NCI-H82 treated with DMSO at 0.1 percent for 48 hours (cell line): ENCODE measurements at regions not wholly inside any gene's neighbourhood (a gene's known extent, or its start where the extent isn't known, plus 50 kb on each side); places are given as distances from the start of the nearest gene placed in this dataset.

Experiments
- DNase-seq: peaks from one replicate; lab custom pipeline; 2025; ENCODE audit not compliant: unreplicated experiment; lab: John Stamatoyannopoulos, UW

GRCh38 chr4:182093935-182094334, 149.3 kb upstream of the TENM3 start:
- no peak for DNase-seq

GRCh38 chr4:182101618-182102017, 141.6 kb upstream of the TENM3 start:
- DNase-seq, result no peak

DNA sequence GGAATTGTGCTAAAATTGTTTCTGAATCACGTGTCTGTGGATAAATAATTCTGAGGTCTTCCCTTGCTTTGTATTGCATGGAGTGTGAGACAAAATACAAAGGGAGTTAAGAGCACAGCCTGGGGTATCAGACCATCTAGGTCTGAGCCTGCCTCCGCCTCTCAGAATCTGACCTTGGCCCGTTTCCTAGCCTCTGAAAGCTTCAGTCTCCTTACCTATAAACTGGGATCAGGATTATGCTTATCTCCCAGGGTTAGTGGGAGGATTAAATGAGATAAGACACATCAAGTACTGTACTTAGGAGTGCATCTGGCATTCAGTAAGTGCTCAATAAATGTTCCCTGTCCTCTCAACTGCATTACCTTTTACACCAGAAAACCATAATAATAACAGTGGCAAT, 140.6 kb upstream of the TENM3 start:
- DNase-seq, result no peak

DNA sequence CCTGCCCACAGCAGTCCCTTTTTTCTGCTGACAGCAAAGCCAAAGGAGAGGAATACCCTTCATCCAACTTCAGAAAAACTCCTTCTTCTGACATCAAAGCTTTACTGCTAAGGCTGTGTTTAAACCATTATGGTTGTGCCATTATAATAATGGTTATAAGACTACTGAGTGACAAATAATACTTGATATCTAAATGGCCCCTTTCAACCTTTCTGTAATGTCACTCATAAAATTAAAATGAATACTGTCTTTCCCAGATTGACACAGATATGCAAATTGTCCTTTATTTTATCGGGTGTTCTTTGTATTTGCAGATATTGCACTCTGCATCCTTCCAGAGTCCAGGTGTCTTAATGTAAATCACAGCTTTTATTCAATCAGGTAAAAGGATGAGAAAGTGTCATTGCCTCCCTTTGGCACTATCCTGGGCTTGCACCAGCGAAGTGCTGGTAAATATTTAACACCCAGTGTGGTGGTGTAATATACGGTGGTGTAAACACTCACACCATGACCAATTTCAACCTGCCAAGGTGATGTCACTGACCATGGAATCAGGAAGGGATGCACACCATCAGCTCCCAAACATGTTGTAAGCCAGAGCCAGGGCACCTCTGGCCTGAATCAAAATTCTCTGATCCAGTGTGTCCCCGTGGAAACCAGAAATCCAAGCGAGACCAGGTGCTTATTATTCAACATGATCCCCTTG, 139.4 kb upstream of the TENM3 start:
- no peak for DNase-seq

DNA sequence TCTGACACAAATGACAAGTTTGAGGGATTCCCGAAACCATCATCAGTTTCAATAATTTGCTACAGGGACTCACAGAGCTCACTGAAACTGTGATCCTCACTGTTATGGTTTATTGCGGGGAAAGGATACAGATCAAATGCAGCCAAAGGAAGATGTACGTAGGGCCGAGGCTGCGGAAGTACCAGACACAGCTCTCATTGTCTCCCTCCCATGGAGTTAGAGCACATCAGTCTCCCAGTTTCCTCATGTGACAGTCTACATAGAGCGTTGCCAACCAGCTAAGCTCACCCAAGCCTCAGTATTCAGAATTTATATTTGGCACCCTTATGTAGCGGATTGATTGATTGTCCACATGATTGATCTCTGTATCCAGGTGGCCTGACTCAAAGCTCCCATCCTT, 137.8 kb upstream of the TENM3 start:
- no peak for DNase-seq

GRCh38 chr4:182107931-182108330, 135.3 kb upstream of the TENM3 start:
- DNase-seq, result no peak

GRCh38 chr4:182111586-182111985, 131.6 kb upstream of the TENM3 start:
- DNase-seq, result no peak

DNA sequence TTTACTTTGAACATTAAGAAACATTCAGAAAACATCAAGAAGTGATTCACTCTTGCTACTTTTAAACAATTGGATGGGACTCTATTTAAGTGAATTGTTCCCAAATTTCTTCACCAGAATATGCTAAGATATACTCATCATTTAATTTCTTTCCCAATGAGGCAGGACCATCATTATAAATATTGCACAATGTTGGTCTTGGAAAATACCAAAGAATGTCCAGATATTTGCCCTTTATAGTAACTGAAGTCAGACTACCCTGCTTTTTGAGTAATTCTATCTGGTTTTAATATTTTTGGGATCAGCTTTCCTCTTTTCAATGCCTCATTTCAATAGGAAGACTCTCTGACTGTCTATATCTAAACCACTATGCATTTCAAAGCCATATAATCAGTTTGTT, 129.4 kb upstream of the TENM3 start:
- DNase-seq, result no peak

DNA sequence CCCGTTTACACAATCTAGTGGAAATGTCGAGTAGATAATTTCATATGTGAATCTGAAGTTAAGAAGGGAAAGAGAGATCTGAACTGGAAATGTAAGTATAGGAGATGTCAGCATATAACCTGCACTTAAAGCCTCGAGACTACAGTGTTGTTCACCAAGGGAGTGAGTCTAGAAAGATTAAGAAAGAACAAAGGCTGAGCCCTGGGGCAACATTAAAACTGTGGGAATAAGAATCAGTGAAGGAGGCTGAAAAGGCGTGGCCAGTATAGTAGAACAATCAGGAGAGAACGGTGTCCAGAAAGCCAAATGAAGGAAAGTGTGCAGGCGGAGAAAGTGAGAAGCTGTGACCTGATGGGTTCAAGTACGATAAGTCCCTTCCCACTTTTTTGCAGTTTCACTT, 118.8 kb upstream of the TENM3 start:
- no peak for DNase-seq

- DNase-seq, result no peak
Observed at GRCh38 chr4:182126096-182126495, 117.1 kb upstream of the TENM3 start.

- DNase-seq, result no peak
Observed at GRCh38 chr4:182126603-182127002, 116.6 kb upstream of the TENM3 start.

GRCh38 chr4:182133033-182133432, 110.2 kb upstream of the TENM3 start:
- DNase-seq, result no peak

DNA sequence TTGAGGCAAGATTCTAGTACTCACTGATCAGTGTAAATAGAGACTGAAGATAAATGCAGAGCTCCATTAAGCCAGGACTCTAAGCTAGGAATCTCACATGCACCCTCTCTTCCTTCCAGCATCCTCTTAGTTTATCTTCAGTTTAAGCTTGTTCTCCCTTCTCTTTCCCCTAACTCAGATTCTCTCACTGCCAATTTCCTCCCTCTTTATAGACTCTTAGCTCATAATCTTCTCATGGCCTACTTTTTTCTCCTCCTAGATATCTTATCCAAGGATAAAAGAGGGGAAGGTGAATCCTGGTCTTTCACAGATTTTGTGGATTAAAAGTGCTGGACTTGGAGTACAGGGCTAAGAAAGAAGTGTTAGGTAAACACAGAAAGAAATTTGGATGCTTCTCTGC, 108.9 kb upstream of the TENM3 start:
- DNase-seq, result no peak

DNA sequence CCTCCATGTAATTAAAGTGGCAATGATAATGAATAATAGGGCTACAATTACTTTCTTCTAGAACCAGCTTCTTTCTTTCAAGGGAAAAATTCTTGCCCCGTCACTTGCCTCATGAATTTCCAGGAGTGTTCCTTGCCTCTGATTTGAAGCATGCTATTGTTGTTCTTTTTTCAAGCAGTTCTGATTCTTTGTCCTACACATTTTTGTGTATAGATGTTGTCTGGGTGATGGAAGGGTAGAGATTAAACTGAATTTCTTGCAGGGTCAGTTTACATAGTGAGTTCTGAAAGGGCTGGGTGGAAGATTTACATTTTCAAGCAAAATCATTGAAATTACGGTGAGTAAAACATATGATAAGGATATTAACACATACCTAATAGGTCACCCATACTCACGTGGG, 107.0 kb upstream of the TENM3 start:
- DNase-seq, result no peak

DNA sequence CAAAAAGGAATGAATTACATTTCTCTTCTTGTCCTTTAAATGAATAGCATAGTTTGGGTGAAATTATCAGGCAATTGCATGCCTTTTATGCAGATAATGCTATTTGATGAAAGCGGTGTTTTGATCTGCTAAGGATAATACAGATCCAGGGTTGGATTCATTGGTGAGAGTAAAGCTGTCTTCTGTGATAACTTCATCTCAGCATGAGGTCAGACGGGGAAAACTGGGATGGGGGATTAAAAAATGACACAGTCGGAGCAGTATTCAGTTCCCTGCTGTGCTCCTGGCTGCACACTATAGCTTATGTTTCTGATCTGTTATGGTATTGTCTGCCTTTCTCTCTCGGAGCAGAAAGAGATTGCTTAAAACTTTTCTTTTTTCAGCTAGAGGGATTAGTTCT, 105.9 kb upstream of the TENM3 start:
- DNase-seq, result no peak

DNA sequence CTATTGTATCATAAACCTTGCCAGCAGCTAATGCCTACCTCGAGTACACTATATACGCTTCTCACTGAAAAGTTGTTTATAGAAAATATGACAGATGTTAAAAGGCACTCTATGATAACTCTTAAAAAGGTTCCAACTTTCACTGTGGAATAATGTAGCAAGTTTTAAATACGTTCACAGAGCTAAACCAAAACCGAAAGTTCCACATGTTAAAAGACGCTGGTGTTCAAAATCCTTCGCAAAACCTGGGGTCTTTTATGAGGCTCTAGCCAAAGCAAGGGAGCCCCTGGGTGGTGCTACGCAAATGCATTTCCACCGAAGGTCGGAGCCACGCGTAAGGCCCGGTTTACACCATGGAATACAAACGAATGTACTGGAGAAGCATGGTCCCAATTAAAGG, 103.7 kb upstream of the TENM3 start:
- DNase-seq, result no peak

DNA sequence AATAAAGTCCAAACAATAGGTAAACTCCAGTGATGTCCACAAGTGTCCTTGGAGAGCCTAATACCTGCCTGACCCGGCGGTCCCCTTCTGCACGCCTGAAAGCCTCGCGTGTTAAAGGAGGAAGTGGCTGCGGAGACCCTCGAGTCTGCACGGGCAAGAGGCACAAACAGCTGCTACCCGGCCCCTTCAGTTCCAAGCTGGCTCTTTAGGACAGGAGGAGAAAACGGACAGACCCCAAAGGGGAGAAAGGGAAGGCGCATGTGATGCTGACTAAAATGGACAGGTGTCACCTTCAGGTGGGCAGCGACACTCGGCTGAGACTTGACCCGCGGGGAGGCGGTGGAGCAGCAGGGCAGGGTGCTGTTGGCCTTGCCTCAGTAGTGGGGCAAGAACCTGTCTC, 102.7 kb upstream of the TENM3 start:
- no peak for DNase-seq

GRCh38 chr4:182141061-182141460, 102.1 kb upstream of the TENM3 start:
- no peak for DNase-seq

DNA sequence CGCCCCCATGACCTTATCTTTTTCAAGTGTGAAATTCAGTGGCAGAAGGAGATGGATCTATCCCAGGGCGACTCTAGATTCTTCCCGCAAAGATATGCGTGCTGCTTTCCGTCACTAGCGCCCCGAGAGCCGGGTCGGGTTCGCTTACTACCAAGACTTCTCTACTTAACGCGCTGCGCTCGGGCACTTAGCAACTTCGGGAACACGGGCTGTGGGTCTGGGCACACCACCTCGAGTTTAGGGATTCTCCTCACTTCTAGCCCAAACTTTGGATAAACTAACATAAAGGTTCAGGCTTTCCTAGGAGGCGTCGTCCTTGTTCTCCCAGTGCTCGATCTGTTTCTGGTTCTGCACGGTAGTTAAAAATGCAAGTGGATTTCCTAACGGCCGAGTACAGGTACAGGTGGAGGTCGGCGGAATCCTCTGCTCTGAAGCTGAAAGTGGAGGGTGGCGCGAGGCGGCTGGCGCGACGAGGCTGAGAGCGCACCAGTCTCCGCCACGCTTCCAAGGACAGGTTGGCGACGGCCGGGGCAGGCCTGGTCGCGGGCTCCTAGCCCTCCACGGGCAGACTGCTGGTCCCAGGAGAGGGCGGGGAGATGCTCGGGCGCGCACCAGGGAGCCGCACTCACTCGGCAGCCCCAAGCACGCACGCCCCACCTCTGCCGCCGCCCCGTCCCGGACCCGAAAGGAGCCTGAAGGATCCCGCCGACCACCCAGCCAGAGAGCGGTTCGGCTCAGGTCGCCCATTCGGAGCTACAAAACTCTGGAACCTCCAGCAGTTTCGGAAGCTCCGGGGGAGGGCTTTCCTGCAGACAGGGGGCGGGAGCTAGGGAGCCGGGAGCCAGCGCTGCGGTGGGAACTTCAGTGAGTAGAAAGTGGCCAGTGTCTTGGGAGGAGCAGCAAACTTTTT, 100.8 kb upstream of the TENM3 start:
- DNase-seq, result no peak

- DNase-seq, result no peak
Observed at GRCh38 chr4:182143086-182143821, 99.9 kb upstream of the TENM3 start.

- no peak for DNase-seq
Observed at GRCh38 chr4:182143822-182144625, 99.2 kb upstream of the TENM3 start.
